H9 (cell line): ENCODE measurements at regions not wholly inside any gene's neighbourhood (a gene's known extent, or its start where the extent isn't known, plus 50 kb on each side); places are given as distances from the start of the nearest gene placed in this dataset.

Experiments used
- DNase-seq: peaks from one replicate; pipeline ENCODE4 v3.0.0-alpha.2; 2017
- H2AFZ ChIP-seq: one replicate; pipeline ENCODE4 v1.6.1; 2013; ENCODE audit warnings: mild to moderate bottlenecking, low read length, control low read depth, moderate library complexity
- H2AK5ac ChIP-seq: 2 replicates; pipeline ENCODE4 v1.6.1; 2013; ENCODE audit warnings: low read length, control low read depth, mixed read lengths; ENCODE audit not compliant: insufficient read length
- H2BK120ac ChIP-seq: one replicate; pipeline ENCODE4 v1.6.1; 2013; ENCODE audit warnings: low read depth, mild to moderate bottlenecking, low read length, control low read depth, inconsistent platforms; ENCODE audit not compliant: poor library complexity, severe bottlenecking
- H2BK12ac ChIP-seq: 2 replicates; pipeline ENCODE4 v1.6.1; 2013; ENCODE audit warnings: low read length, control low read depth, mixed read lengths, low read depth; ENCODE audit not compliant: insufficient read length
- H2BK15ac ChIP-seq: 2 replicates; pipeline ENCODE4 v1.6.1; 2013; ENCODE audit warnings: low read depth, low read length, control low read depth
- H2BK20ac ChIP-seq: one replicate; pipeline ENCODE4 v1.6.1; 2013; ENCODE audit warnings: low read depth, mild to moderate bottlenecking, low read length, control low read depth, inconsistent platforms; ENCODE audit not compliant: poor library complexity, severe bottlenecking
- H2BK5ac ChIP-seq: 2 replicates; pipeline ENCODE4 v1.6.1; 2013; ENCODE audit warnings: low read length, control low read depth, mixed read lengths; ENCODE audit not compliant: insufficient read length
- H3K14ac ChIP-seq: 2 replicates; pipeline ENCODE4 v1.6.1; 2013; ENCODE audit warnings: low read length, control low read depth; ENCODE audit not compliant: insufficient read depth
- H3K18ac ChIP-seq: 2 replicates; pipeline ENCODE4 v1.6.1; 2013; ENCODE audit warnings: low read depth, mild to moderate bottlenecking, mixed read lengths, low read length, control low read depth; ENCODE audit not compliant: insufficient read length
- H3K23ac ChIP-seq: 2 replicates; pipeline ENCODE4 v1.6.1; 2013; ENCODE audit warnings: low read length, control low read depth, mixed read lengths, low read depth; ENCODE audit not compliant: insufficient read length
- H3K23me2 ChIP-seq: 2 replicates; pipeline ENCODE4 v1.6.1; 2013; ENCODE audit warnings: low read depth, mild to moderate bottlenecking, mixed read lengths, low read length, control low read depth; ENCODE audit not compliant: insufficient read length, poor library complexity, severe bottlenecking
- H3K27ac ChIP-seq: 2 replicates; pipeline ENCODE4 v1.5.1; 2013; ENCODE audit warnings: low read length, control low read depth, mixed read lengths, low read depth; ENCODE audit not compliant: insufficient read length
- H3K27me3 ChIP-seq: 2 replicates; pipeline ENCODE4 v1.6.1; 2013; ENCODE audit warnings: low read length, control low read depth, inconsistent platforms; ENCODE audit not compliant: insufficient read depth
- H3K4ac ChIP-seq: 2 replicates; pipeline ENCODE4 v1.6.1; 2013; ENCODE audit warnings: low read depth, mild to moderate bottlenecking, control low read depth, inconsistent platforms, low read length, moderate library complexity
- H3K4me1 ChIP-seq: 2 replicates; pipeline ENCODE4 v1.6.1; 2013; ENCODE audit warnings: low read length, control low read depth, inconsistent platforms; ENCODE audit not compliant: insufficient read depth
- H3K4me2 ChIP-seq: 2 replicates; pipeline ENCODE4 v1.6.1; 2013; ENCODE audit warnings: low read length, control low read depth, mixed read lengths; ENCODE audit not compliant: insufficient read length, insufficient read depth
- H3K56ac ChIP-seq: 2 replicates; pipeline ENCODE4 v1.6.1; 2013; ENCODE audit warnings: low read depth, mild to moderate bottlenecking, mixed read lengths, low read length, control low read depth; ENCODE audit not compliant: insufficient read length
- H3K79me1 ChIP-seq: 2 replicates; pipeline ENCODE4 v1.6.1; 2013; ENCODE audit warnings: low read depth, mild to moderate bottlenecking, moderate library complexity, low read length, control low read depth, inconsistent platforms; ENCODE audit not compliant: insufficient read depth, poor library complexity, severe bottlenecking
- H3K79me2 ChIP-seq: 2 replicates; pipeline ENCODE4 v1.6.1; 2013; ENCODE audit warnings: low read length, control low read depth, inconsistent platforms; ENCODE audit not compliant: insufficient read depth
- H3K9ac ChIP-seq: 2 replicates; pipeline ENCODE4 v1.6.1; 2013; ENCODE audit warnings: low read length, control low read depth, mixed read lengths; ENCODE audit not compliant: insufficient read length; ENCODE audit errors: extremely low read depth
- H3K9me3 ChIP-seq: one replicate; pipeline ENCODE4 v1.6.1; 2013; ENCODE audit warnings: low read depth, low read length, inconsistent platforms; ENCODE audit not compliant: control insufficient read depth
- H3T11ph ChIP-seq: one replicate; pipeline ENCODE4 v1.6.1; 2013; ENCODE audit warnings: mild to moderate bottlenecking, low read length, control low read depth, inconsistent platforms
- H4K20me1 ChIP-seq: one replicate; pipeline ENCODE4 v1.6.1; 2013; ENCODE audit not compliant: control insufficient read depth, insufficient read length, insufficient read depth
- H4K5ac ChIP-seq: 2 replicates; pipeline ENCODE4 v1.6.1; 2013; ENCODE audit warnings: low read depth, mild to moderate bottlenecking, mixed read lengths, low read length, control low read depth; ENCODE audit not compliant: insufficient read length
- H4K8ac ChIP-seq: replicated peaks from 2 replicates; pipeline ENCODE4 v1.6.1; 2013; ENCODE audit warnings: low read length, control low read depth, mixed read lengths, low read depth; ENCODE audit not compliant: insufficient read length
- H4K91ac ChIP-seq: 2 replicates; pipeline ENCODE4 v1.6.1; 2013; ENCODE audit warnings: low read depth, mild to moderate bottlenecking, moderate library complexity, mixed read lengths, low read length, control low read depth; ENCODE audit not compliant: insufficient read length
- H3K27ac Mint-ChIP-seq, 3 experiments: 2 replicates in 2 of 3; 3 replicates in 1 of 3; pipeline ENCODE4 v1.8.0; 2020 to 2021; ENCODE audit warnings: mixed read lengths in 3 of 3, mild to moderate bottlenecking in 1 of 3, moderate library complexity in 1 of 3
- H3K27me3 Mint-ChIP-seq: 2 replicates; pipeline ENCODE4 v1.8.0; 2021; ENCODE audit warnings: low read depth, mild to moderate bottlenecking, moderate library complexity, mixed read lengths
- H3K36me3 Mint-ChIP-seq, 3 experiments: 2 replicates in 2 of 3; 3 replicates in 1 of 3; pipeline ENCODE4 v1.8.0; 2020 to 2021; ENCODE audit warnings: low read depth in 3 of 3, mixed read lengths in 3 of 3; ENCODE audit not compliant: insufficient read depth in 1 of 3
- H3K4me1 Mint-ChIP-seq, 2 experiments: 2 replicates each; pipeline ENCODE4 v1.8.0; 2020; ENCODE audit warnings: mixed read lengths in 2 of 2
- H3K4me3 Mint-ChIP-seq, 2 experiments: 2 replicates in 1 of 2; 3 replicates in 1 of 2; pipeline ENCODE4 v1.8.0; 2020 to 2021; ENCODE audit warnings: mild to moderate bottlenecking in 2 of 2, mixed read lengths in 2 of 2, moderate library complexity in 1 of 2
- H3K9me3 Mint-ChIP-seq, 2 experiments: 2 replicates in 1 of 2; 3 replicates in 1 of 2; pipeline ENCODE4 v1.8.0; 2020; ENCODE audit warnings: mild to moderate bottlenecking in 2 of 2, mixed read lengths in 2 of 2, moderate library complexity in 1 of 2
- WGBS: extraction: QIAGEN DNeasy Blood & Tissue Kit; methylation state at CpG from one replicate; pipeline ENCODE4 v1.1.7; 2013; ENCODE audit warnings: missing lambda C conversion rate, low lambda C conversion rate, mixed read lengths; ENCODE audit not compliant: insufficient read length; ENCODE audit errors: extremely low coverage; 5-methylcytosine and 5-hydroxymethylcytosine counted together
- TF ChIP-seq, protein P1 (sequence below): fragments of 200-600 bp; sonication (generic); conservative IDR thresholded peaks from 3 replicates; pipeline ENCODE4 v1.8.0; 2021; ENCODE audit warnings: antibody characterized with exemption, mild to moderate bottlenecking

DNA sequence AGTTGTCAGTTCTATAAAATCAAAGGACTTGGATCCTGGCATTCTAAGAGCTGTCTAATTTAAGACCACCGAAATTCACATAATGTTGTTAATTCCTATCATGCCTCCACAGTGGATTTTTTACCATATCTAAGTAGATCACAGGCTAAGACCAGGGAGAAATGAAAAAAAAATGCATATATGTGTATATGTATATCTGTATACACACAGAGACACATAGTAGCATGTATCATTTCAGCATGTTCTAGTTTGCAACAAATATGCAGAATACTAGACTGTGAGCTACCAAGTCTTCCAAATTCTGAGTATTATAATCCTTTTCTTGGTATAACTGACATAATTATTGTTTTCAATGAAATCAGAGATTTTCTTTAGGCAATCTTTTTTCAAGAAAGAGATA is 267.6 kb upstream of the TSHZ2 start:
- no peak overlapping the region for H4K8ac ChIP-seq
- H3K27ac ChIP-seq = no peak overlapping the region
- H3K14ac ChIP-seq = no peak overlapping the region
- no peaks in the 10 kb centered on the region for H3K23me2 ChIP-seq
- H3K56ac ChIP-seq = no peak overlapping the region
- no peak overlapping the region for H2BK20ac ChIP-seq
- no peak overlapping the region for H3T11ph ChIP-seq
- H2BK15ac ChIP-seq = no peak overlapping the region
- TF ChIP-seq, protein P1, sequence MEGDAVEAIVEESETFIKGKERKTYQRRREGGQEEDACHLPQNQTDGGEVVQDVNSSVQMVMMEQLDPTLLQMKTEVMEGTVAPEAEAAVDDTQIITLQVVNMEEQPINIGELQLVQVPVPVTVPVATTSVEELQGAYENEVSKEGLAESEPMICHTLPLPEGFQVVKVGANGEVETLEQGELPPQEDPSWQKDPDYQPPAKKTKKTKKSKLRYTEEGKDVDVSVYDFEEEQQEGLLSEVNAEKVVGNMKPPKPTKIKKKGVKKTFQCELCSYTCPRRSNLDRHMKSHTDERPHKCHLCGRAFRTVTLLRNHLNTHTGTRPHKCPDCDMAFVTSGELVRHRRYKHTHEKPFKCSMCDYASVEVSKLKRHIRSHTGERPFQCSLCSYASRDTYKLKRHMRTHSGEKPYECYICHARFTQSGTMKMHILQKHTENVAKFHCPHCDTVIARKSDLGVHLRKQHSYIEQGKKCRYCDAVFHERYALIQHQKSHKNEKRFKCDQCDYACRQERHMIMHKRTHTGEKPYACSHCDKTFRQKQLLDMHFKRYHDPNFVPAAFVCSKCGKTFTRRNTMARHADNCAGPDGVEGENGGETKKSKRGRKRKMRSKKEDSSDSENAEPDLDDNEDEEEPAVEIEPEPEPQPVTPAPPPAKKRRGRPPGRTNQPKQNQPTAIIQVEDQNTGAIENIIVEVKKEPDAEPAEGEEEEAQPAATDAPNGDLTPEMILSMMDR = no peak
- Mint-ChIP-seq H3K4me3 (no peak overlapping the region), H3K27ac (no peak overlapping the region), H3K9me3 (no peaks in the 10 kb centered on the region; a peak in 3 of 5 replicates), H3K27me3 (no peaks in the 10 kb centered on the region), H3K36me3 (no peaks in the 10 kb centered on the region), H3K4me1 (peaks cover 11 to 15% of the 10 kb centered on the region in 2 experiments)
- H3K4me1 ChIP-seq = no peaks in the 10 kb centered on the region
- H3K79me2 ChIP-seq = no peaks in the 10 kb centered on the region
- no peak overlapping the region for H2BK12ac ChIP-seq
- H4K20me1 ChIP-seq = no peaks in the 10 kb centered on the region
- no peak overlapping the region for H2AFZ ChIP-seq
- H3K4me2 ChIP-seq = no peak overlapping the region
- no peak overlapping the region for H3K23ac ChIP-seq
- DNase-seq = no peak
- H3K18ac ChIP-seq = no peak overlapping the region
- no peak overlapping the region for H4K91ac ChIP-seq
- no CpG with 5 or more reads among the region's 1 CpG for WGBS
- no peaks in the 10 kb centered on the region for H3K79me1 ChIP-seq
- H3K27me3 ChIP-seq = no peaks in the 10 kb centered on the region
- no peaks in the 10 kb centered on the region for H3K9me3 ChIP-seq
- no peak overlapping the region for H2AK5ac ChIP-seq
- H3K9ac ChIP-seq = no peak overlapping the region
- H4K5ac ChIP-seq = no peak overlapping the region
- H2BK120ac ChIP-seq = no peak overlapping the region
- H3K4ac ChIP-seq = no peak overlapping the region
- H2BK5ac ChIP-seq = no peak overlapping the region
